BJ (cell line): ENCODE measurements at regions not wholly inside any gene's neighbourhood (a gene's known extent, or its start where the extent isn't known, plus 50 kb on each side); places are given as distances from the start of the nearest gene placed in this dataset.

Experiments
- CTCF ChIA-PET: fragments of 350-600 bp; formaldehyde crosslinking; extraction: SDS; loops from one replicate; lab custom pipeline; 2021; ENCODE audit warnings: antibody characterized with exemption, inconsistent platforms; lab: Yijun Ruan, JAX
- POLR2A ChIA-PET: fragments of 300-600 bp; sonication (Branson Sonifier 250); formaldehyde crosslinking; extraction: SDS; loops from one replicate; lab custom pipeline; 2021; ENCODE audit warnings: antibody characterized with exemption; lab: Charles Lee
- DNase-seq: peaks from one replicate; pipeline ENCODE4 v3.0.0-alpha.2; 2011; ENCODE audit warnings: low read depth
- H3K27me3 ChIP-seq: 2 replicates; pipeline ENCODE4 v1.6.0; 2011; ENCODE audit warnings: low read length; ENCODE audit not compliant: control insufficient read depth, insufficient read depth
- H3K36me3 ChIP-seq: 2 replicates; pipeline ENCODE4 v1.5.1; 2011; ENCODE audit warnings: low read length; ENCODE audit not compliant: control insufficient read depth, insufficient read depth
- H3K4me3 ChIP-seq: 2 replicates; pipeline ENCODE4 v1.5.1; 2011; ENCODE audit warnings: low read depth, mild to moderate bottlenecking, control low read depth, low read length
- TF ChIP-seq, protein P1 (sequence below): IDR thresholded peaks from 2 replicates; pipeline ENCODE4 v1.5.1; 2011; ENCODE audit warnings: low read depth, mild to moderate bottlenecking, control low read depth, inconsistent platforms, low read length, moderate library complexity; ENCODE audit not compliant: insufficient read depth

- H3K4me3 ChIP-seq = no peak overlapping the region
- no peaks in the 10 kb centered on the region for H3K36me3 ChIP-seq
- ChIA-PET CTCF (interaction anchor here (0.8 to 1.3 kb wide), 3 partner anchors 10 to 1260 kb away, joined by 3 to 4 read pairs (median 3); no protein-coding TSS in a partner anchor), POLR2A (no interaction called here)
- DNase-seq = no peak
- TF ChIP-seq, protein P1, sequence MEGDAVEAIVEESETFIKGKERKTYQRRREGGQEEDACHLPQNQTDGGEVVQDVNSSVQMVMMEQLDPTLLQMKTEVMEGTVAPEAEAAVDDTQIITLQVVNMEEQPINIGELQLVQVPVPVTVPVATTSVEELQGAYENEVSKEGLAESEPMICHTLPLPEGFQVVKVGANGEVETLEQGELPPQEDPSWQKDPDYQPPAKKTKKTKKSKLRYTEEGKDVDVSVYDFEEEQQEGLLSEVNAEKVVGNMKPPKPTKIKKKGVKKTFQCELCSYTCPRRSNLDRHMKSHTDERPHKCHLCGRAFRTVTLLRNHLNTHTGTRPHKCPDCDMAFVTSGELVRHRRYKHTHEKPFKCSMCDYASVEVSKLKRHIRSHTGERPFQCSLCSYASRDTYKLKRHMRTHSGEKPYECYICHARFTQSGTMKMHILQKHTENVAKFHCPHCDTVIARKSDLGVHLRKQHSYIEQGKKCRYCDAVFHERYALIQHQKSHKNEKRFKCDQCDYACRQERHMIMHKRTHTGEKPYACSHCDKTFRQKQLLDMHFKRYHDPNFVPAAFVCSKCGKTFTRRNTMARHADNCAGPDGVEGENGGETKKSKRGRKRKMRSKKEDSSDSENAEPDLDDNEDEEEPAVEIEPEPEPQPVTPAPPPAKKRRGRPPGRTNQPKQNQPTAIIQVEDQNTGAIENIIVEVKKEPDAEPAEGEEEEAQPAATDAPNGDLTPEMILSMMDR = no peak
- peaks cover 3% of the 10 kb centered on the region; the same call in 1 of the 2 replicates for H3K27me3 ChIP-seq
Observed at GRCh38 chr18:74023220-74023619, 124.4 kb downstream of the FBXO15 start.

GRCh38 chr18:74019864-74020263 is 127.8 kb downstream of the FBXO15 start:
- POLR2A ChIA-PET = no interaction called here
- DNase-seq = no peak
- Histone ChIP-seq H3K4me3 (no peak overlapping the region), H3K27me3 (peaks cover 5% of the 10 kb centered on the region; the same call in 1 of the 2 replicates), H3K36me3 (no peaks in the 10 kb centered on the region)
- CTCF ChIA-PET = no interaction called here
- TF ChIP-seq, protein P1 = no peak

- ChIA-PET CTCF (no interaction called here), POLR2A (no interaction called here)
- TF ChIP-seq, protein P1 = no peak
- no peak overlapping the region for H3K4me3 ChIP-seq
- no peaks in the 10 kb centered on the region for H3K36me3 ChIP-seq
- H3K27me3 ChIP-seq = peaks cover 3% of the 10 kb centered on the region; the same call in 1 of the 2 replicates
- peak; percentile 32 for DNase-seq
Observed at GRCh38 chr18:74013955-74014354, 133.7 kb downstream of the FBXO15 start.

- Histone ChIP-seq H3K27me3 (peaks cover 3% of the 10 kb centered on the region; the same call in 1 of the 2 replicates), H3K4me3 (no peak overlapping the region), H3K36me3 (no peaks in the 10 kb centered on the region)
- ChIA-PET POLR2A (no interaction called here), CTCF (no interaction called here)
- DNase-seq = no peak
- TF ChIP-seq, protein P1 = no peak
Observed at GRCh38 chr18:74012954-74013630, 134.5 kb downstream of the FBXO15 start.

DNA sequence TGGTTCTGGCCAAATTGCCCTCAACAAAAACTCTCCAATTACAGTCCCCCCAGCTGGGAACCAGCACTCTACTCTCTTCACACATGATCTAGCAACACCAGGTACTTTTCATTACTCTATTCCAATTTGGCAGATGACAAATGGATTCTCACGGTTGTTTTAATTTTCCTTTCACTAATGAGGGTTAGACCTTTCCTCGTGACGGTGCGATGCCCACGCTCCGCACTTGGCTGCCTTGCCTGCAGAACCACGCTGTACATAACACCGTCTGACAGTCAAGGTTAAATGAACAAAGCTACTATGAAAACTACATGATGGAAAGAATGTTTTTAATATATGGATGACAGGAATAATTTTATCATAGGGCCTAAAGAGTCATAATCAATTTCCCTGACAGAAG is 141.5 kb downstream of the FBXO15 start:
- Histone ChIP-seq H3K36me3 (no peaks in the 10 kb centered on the region), H3K4me3 (no peak overlapping the region), H3K27me3 (peaks cover 1% of the 10 kb centered on the region)
- POLR2A ChIA-PET = no interaction called here
- CTCF ChIA-PET = no interaction called here
- TF ChIP-seq, protein P1 = no peak
- DNase-seq = no peak
